ENCODE measurements at regions not wholly inside any gene's neighbourhood (a gene's known extent, or its start where the extent isn't known, plus 50 kb on each side); places are given as distances from the start of the nearest gene placed in this dataset.
A peak's percentile ranks its signal among the peaks of the same experiment; 100 is the strongest.
"Not testable (repeated sequence)": the region's sequence is repeated elsewhere in the genome, so short reads cannot be mapped to it uniquely, and the experiment has no call there.

GRCh38 chr2:111482987-111483679, 362.4 kb downstream of the BCL2L11 start:
- POLR2A ChIA-PET; H3K4me3 ChIP-seq (replicated peaks in 1 of 2; ENCODE audit: low read depth in 1 of 2, low read length in 2 of 2); H3K27me3 ChIP-seq (ENCODE audit: insufficient read depth, low read length); DNase-seq (ENCODE audit: low read depth, low spot score); H3K27ac ChIP-seq (ENCODE audit: low read depth, low read length); H2AFZ ChIP-seq (ENCODE audit: low read depth, low read length, poor library complexity, severe bottlenecking); H3K4me2 ChIP-seq (ENCODE audit: low read length); H3K9me2 ChIP-seq (ENCODE audit: insufficient read depth); H3K36me3 ChIP-seq (ENCODE audit: control insufficient read depth in 1 of 2, insufficient read depth in 2 of 2, low read length in 2 of 2); H3K9me3 ChIP-seq (ENCODE audit: control insufficient read depth in 1 of 2, insufficient read depth in 1 of 2, low read depth in 1 of 2, low read length in 2 of 2); H3K9ac ChIP-seq (ENCODE audit: low read length); BruUV-seq (replicated peaks); H4K20me1 ChIP-seq (ENCODE audit: insufficient read depth): not testable (repeated sequence)
- Histone ChIP-seq H3K4me1 (ENCODE audit: control insufficient read depth in 1 of 2, insufficient read depth in 2 of 2, low read length in 2 of 2) (peaks cover 2 to 13% of the 10 kb centered on the region in 2 experiments; a peak in 1 of 4 replicates), H3K79me2 (ENCODE audit: insufficient read depth, low read length) (peaks cover 39% of the 10 kb centered on the region)
- peak; percentile 97 for ATAC-seq
- TF ChIP-seq RAD21 (IDR thresholded peaks at IDR 0.05; ENCODE audit: low read depth), result peak; percentile 34; the same call in 1 of the 2 replicates
- ChIA-PET CTCF (interaction anchor here (1.2 kb wide), 1 partner anchor 216 kb away, joined by 6 read pairs; no protein-coding TSS in a partner anchor), RAD21 (ENCODE audit: low non-redundant PET in 1 of 2, low total read pairs in 2 of 2, uncharacterized antibody in 2 of 2, unreplicated experiment in 2 of 2) (interaction anchor here in 1 of 2 experiments (1.2 kb wide), 1 partner anchor 216 kb away, joined by 3 read pairs; no protein-coding TSS in a partner anchor)
- intact Hi-C loops (cut with micrococcal nuclease), result loop anchor here (10.0 kb wide), 1 partner anchor 222 kb away; no protein-coding TSS in a partner anchor

- BruUV-seq (replicated peaks); CTCF ChIA-PET; H3K36me3 ChIP-seq (ENCODE audit: control insufficient read depth in 1 of 2, insufficient read depth in 2 of 2, low read length in 2 of 2): not testable (repeated sequence)
These were observed 363.4 kb downstream of the BCL2L11 start for GRCh38 chr2:111484097-111484496.

GRCh38 chr2:111485895-111486294, 365.2 kb downstream of the BCL2L11 start:
- POLR2A ChIA-PET; BruUV-seq (replicated peaks): not testable (repeated sequence)

More at GRCh38 chr2:111484097-111484496, 363.4 kb downstream of the BCL2L11 start:
- H3K9me3 ChIP-seq (ENCODE audit: control insufficient read depth in 1 of 2, insufficient read depth in 1 of 2, low read depth in 1 of 2, low read length in 2 of 2); POLR2A ChIA-PET; H4K20me1 ChIP-seq (ENCODE audit: insufficient read depth); DNase-seq (ENCODE audit: low read depth, low spot score); ATAC-seq; H3K4me2 ChIP-seq (ENCODE audit: low read length); H3K4me3 ChIP-seq (replicated peaks in 1 of 2; ENCODE audit: low read depth in 1 of 2, low read length in 2 of 2); H3K9me2 ChIP-seq (ENCODE audit: insufficient read depth); H2AFZ ChIP-seq (ENCODE audit: low read depth, low read length, poor library complexity, severe bottlenecking); RAD21 ChIA-PET (ENCODE audit: low non-redundant PET in 1 of 2, low total read pairs in 2 of 2, uncharacterized antibody in 2 of 2, unreplicated experiment in 2 of 2); H3K27ac ChIP-seq (ENCODE audit: low read depth, low read length); H3K27me3 ChIP-seq (ENCODE audit: insufficient read depth, low read length); H3K9ac ChIP-seq (ENCODE audit: low read length): not testable (repeated sequence)
- intact Hi-C loops (cut with micrococcal nuclease), result loop anchor here (10.0 kb wide), 1 partner anchor 221 kb away; no protein-coding TSS in a partner anchor
- Histone ChIP-seq H3K79me2 (ENCODE audit: insufficient read depth, low read length) (peaks cover 30% of the 10 kb centered on the region), H3K4me1 (ENCODE audit: control insufficient read depth in 1 of 2, insufficient read depth in 2 of 2, low read length in 2 of 2) (peaks cover 2 to 13% of the 10 kb centered on the region in 2 experiments; a peak in 1 of 4 replicates)

GRCh38 chr2:111488451-111488850, 367.7 kb downstream of the BCL2L11 start:
- H3K36me3 ChIP-seq (ENCODE audit: control insufficient read depth in 1 of 2, insufficient read depth in 2 of 2, low read length in 2 of 2); H3K27me3 ChIP-seq (ENCODE audit: insufficient read depth, low read length); ATAC-seq; H3K9ac ChIP-seq (ENCODE audit: low read length); H3K9me2 ChIP-seq (ENCODE audit: insufficient read depth); BruUV-seq (replicated peaks); H2AFZ ChIP-seq (ENCODE audit: low read depth, low read length, poor library complexity, severe bottlenecking); RAD21 ChIA-PET (ENCODE audit: low non-redundant PET in 1 of 2, low total read pairs in 2 of 2, uncharacterized antibody in 2 of 2, unreplicated experiment in 2 of 2); H3K4me1 ChIP-seq (ENCODE audit: control insufficient read depth in 1 of 2, insufficient read depth in 2 of 2, low read length in 2 of 2); H3K27ac ChIP-seq (ENCODE audit: low read depth, low read length); H3K4me2 ChIP-seq (ENCODE audit: low read length); DNase-seq (ENCODE audit: low read depth, low spot score); H3K4me3 ChIP-seq (replicated peaks in 1 of 2; ENCODE audit: low read depth in 1 of 2, low read length in 2 of 2); POLR2A ChIA-PET; H3K9me3 ChIP-seq (ENCODE audit: control insufficient read depth in 1 of 2, insufficient read depth in 1 of 2, low read depth in 1 of 2, low read length in 2 of 2); CTCF ChIA-PET; H4K20me1 ChIP-seq (ENCODE audit: insufficient read depth): not testable (repeated sequence)
- peaks cover 13% of the 10 kb centered on the region for H3K79me2 ChIP-seq (ENCODE audit: insufficient read depth, low read length)
- intact Hi-C loops (cut with micrococcal nuclease), result loop anchor here (10.0 kb wide), 1 partner anchor 216 kb away; no protein-coding TSS in a partner anchor

More at GRCh38 chr2:111485895-111486294, 365.2 kb downstream of the BCL2L11 start:
- H3K27ac ChIP-seq (ENCODE audit: low read depth, low read length); DNase-seq (ENCODE audit: low read depth, low spot score); CTCF ChIA-PET; H2AFZ ChIP-seq (ENCODE audit: low read depth, low read length, poor library complexity, severe bottlenecking); RAD21 ChIA-PET (ENCODE audit: low non-redundant PET in 1 of 2, low total read pairs in 2 of 2, uncharacterized antibody in 2 of 2, unreplicated experiment in 2 of 2); H3K36me3 ChIP-seq (ENCODE audit: control insufficient read depth in 1 of 2, insufficient read depth in 2 of 2, low read length in 2 of 2); H3K4me3 ChIP-seq (replicated peaks in 1 of 2; ENCODE audit: low read depth in 1 of 2, low read length in 2 of 2); ATAC-seq; H4K20me1 ChIP-seq (ENCODE audit: insufficient read depth); H3K4me2 ChIP-seq (ENCODE audit: low read length); H3K27me3 ChIP-seq (ENCODE audit: insufficient read depth, low read length); H3K9ac ChIP-seq (ENCODE audit: low read length); H3K9me2 ChIP-seq (ENCODE audit: insufficient read depth); H3K9me3 ChIP-seq (ENCODE audit: control insufficient read depth in 1 of 2, insufficient read depth in 1 of 2, low read depth in 1 of 2, low read length in 2 of 2): not testable (repeated sequence)
- Histone ChIP-seq H3K4me1 (ENCODE audit: control insufficient read depth in 1 of 2, insufficient read depth in 2 of 2, low read length in 2 of 2) (peaks cover 2 to 13% of the 10 kb centered on the region in 2 experiments; a peak in 1 of 4 replicates), H3K79me2 (ENCODE audit: insufficient read depth, low read length) (peaks cover 20% of the 10 kb centered on the region)
- intact Hi-C loops (cut with micrococcal nuclease), result loop anchor here (10.0 kb wide), 1 partner anchor 219 kb away; no protein-coding TSS in a partner anchor

All from HCT116 (cell line).